Neural crest cell (in vitro differentiated cells): ENCODE measurements at regions not wholly inside any gene's neighbourhood (a gene's known extent, or its start where the extent isn't known, plus 50 kb on each side); places are given as distances from the start of the nearest gene placed in this dataset.

Experiments used
- DNase-seq: peaks from one replicate; pipeline ENCODE4 v3.0.0; 2021; ENCODE audit warnings: low read depth, mixed read lengths, low spot score
- H3K27ac Mint-ChIP-seq: one replicate; pipeline ENCODE4 v1.8.0; 2021; ENCODE audit warnings: mild to moderate bottlenecking, mixed read lengths; ENCODE audit not compliant: unreplicated experiment
- H3K27me3 Mint-ChIP-seq: 2 replicates; pipeline ENCODE4 v1.8.0; 2021; ENCODE audit warnings: low read depth, mild to moderate bottlenecking, mixed read lengths
- H3K36me3 Mint-ChIP-seq: 2 replicates; pipeline ENCODE4 v1.8.0; 2021; ENCODE audit warnings: low read depth, mild to moderate bottlenecking, mixed read lengths
- H3K4me1 Mint-ChIP-seq: 2 replicates; pipeline ENCODE4 v1.8.0; 2021; ENCODE audit warnings: mixed read lengths
- H3K4me3 Mint-ChIP-seq: one replicate; pipeline ENCODE4 v1.8.0; 2021; ENCODE audit warnings: mild to moderate bottlenecking, mixed read lengths
- H3K9me3 Mint-ChIP-seq: 2 replicates; pipeline ENCODE4 v1.8.0; 2021; ENCODE audit warnings: mixed read lengths
- CTCF ChIP-seq: fragments of 200-600 bp; sonication (generic); conservative IDR thresholded peaks from 2 replicates; pipeline ENCODE4 v1.5.0; 2021; ENCODE audit warnings: antibody characterized with exemption, mild to moderate bottlenecking

- no peak for DNase-seq
- H3K9me3 Mint-ChIP-seq, result peaks cover 3% of the 10 kb centered on the region
- peaks cover 34% of the 10 kb centered on the region for H3K4me1 Mint-ChIP-seq
- H3K27ac Mint-ChIP-seq, result no peak overlapping the region
- H3K27me3 Mint-ChIP-seq, result no peaks in the 10 kb centered on the region
- TF ChIP-seq CTCF, result no peak
- H3K4me3 Mint-ChIP-seq, result no peak overlapping the region
- H3K36me3 Mint-ChIP-seq, result no peaks in the 10 kb centered on the region
These were observed 124.3 kb upstream of the SPRED1 start for GRCh38 chr15:38128341-38128781.

GRCh38 chr15:38128921-38129320 lies 123.7 kb upstream of the SPRED1 start:
- Mint-ChIP-seq H3K4me3 (peak overlapping the region; percentile 76), H3K4me1 (peaks cover 34% of the 10 kb centered on the region), H3K9me3 (peaks cover under 1% of the 10 kb centered on the region), H3K27me3 (no peaks in the 10 kb centered on the region), H3K36me3 (no peaks in the 10 kb centered on the region), H3K27ac (peak overlapping the region; percentile 52)
- DNase-seq, result no peak
- no peak for TF ChIP-seq CTCF

DNA sequence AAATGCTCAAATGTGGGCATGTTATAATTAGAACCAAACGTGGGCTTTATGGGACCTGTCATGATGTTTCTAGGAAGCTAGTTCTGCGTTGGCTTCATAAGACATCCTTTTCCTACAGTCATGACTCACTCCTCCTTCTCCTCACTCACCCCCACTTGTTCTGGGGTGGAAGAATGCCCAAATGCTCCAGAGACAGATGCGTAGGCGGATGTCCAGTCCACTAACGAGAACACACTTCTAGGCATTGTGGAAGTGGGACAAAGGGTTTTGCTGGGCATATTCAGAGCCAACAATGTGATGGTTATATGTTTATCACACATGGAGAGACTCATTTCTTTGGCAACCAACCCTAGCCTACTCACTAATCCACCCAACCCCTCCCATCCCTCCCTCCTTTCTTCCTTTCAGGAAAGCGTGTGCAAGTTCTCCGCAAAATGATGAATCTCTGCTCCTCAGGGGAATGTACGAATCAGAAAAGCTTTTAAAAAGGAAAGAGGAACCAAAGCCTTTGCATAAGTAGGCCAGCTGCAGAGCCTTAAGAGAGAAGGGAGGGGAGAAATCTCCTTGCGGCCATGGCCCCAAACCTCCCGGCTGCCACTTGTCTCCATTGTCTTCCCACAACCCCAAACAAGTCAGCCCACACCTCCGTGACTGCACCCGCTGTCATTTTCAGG lies 123.0 kb upstream of the SPRED1 start:
- DNase-seq, result peak; percentile 9
- peaks cover 2% of the 10 kb centered on the region for H3K36me3 Mint-ChIP-seq
- no peaks in the 10 kb centered on the region for H3K27me3 Mint-ChIP-seq
- H3K4me3 Mint-ChIP-seq, result peak overlapping the region; percentile 76
- no peak for TF ChIP-seq CTCF
- H3K4me1 Mint-ChIP-seq, result peaks cover 34% of the 10 kb centered on the region
- peak overlapping the region; percentile 97 for H3K27ac Mint-ChIP-seq
- H3K9me3 Mint-ChIP-seq, result no peaks in the 10 kb centered on the region

GRCh38 chr15:38130205-38130567 lies 122.5 kb upstream of the SPRED1 start:
- H3K4me1 Mint-ChIP-seq, result peaks cover 34% of the 10 kb centered on the region
- H3K9me3 Mint-ChIP-seq, result no peaks in the 10 kb centered on the region
- no peaks in the 10 kb centered on the region for H3K27me3 Mint-ChIP-seq
- DNase-seq, result no peak
- H3K27ac Mint-ChIP-seq, result peak overlapping the region; percentile 97
- H3K36me3 Mint-ChIP-seq, result peaks cover 7% of the 10 kb centered on the region
- peak overlapping the region; percentile 76 for H3K4me3 Mint-ChIP-seq
- no peak for TF ChIP-seq CTCF

DNA sequence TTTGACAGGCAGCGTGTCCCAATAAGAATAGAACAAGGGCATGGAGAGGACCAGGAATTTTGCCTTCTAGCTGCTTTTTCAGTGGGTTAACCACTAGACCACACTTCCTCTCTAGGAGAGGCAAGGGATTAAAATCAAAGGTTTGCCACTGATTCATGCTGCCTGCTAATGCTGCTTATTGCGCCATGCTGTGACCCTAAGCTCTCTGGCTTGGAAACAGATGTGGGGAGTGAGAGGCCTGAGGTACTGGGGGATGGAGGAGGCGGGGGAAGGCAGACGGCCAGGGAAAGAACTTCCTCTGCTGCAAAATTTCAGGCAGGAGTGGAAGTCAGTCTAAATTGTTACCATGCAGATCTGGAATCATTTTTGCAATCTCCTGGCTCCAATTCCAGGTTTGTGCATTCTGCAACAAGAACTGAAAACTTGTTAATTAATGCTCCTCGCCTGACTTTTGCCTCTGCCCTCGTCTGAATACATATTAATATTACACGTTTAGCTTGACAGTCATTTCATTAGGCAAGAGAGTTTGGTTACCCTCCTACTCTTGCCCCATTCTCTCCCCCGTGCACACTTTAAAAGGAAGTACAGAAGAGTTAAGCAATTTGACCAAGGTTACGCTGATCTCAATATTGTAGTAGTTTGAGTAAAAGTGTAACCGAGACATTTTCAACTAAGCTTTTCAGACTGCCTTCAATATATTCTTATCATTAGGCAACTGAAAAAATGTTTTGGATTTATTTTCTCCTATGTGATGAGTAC lies 121.7 kb upstream of the SPRED1 start:
- TF ChIP-seq CTCF, result no peak
- Mint-ChIP-seq H3K27ac (peak overlapping the region; percentile 97), H3K9me3 (peaks cover 3% of the 10 kb centered on the region), H3K27me3 (no peaks in the 10 kb centered on the region), H3K4me3 (peak overlapping the region; percentile 76), H3K36me3 (peaks cover 11% of the 10 kb centered on the region), H3K4me1 (peaks cover 34% of the 10 kb centered on the region)
- no peak for DNase-seq
